HFFc6 (cell line): ENCODE measurements at regions not wholly inside any gene's neighbourhood (a gene's known extent, or its start where the extent isn't known, plus 50 kb on each side); places are given as distances from the start of the nearest gene placed in this dataset.
"Not testable (repeated sequence)": the region's sequence is repeated elsewhere in the genome, so short reads cannot be mapped to it uniquely, and the experiment has no call there.

ENCODE experiments used
- DNase-seq: peaks from one replicate; pipeline ENCODE4 v3.0.0-alpha.2; 2018
- H3K27ac Mint-ChIP-seq: 2 replicates; pipeline ENCODE4 v1.8.0; 2020; ENCODE audit warnings: mild to moderate bottlenecking, mixed read lengths
- H3K27me3 Mint-ChIP-seq: 2 replicates; pipeline ENCODE4 v1.8.0; 2021; ENCODE audit warnings: mild to moderate bottlenecking, moderate library complexity, mixed read lengths; ENCODE audit not compliant: insufficient read depth
- H3K36me3 Mint-ChIP-seq: 2 replicates; pipeline ENCODE4 v1.8.0; 2021; ENCODE audit warnings: low read depth, mixed read lengths
- H3K4me1 Mint-ChIP-seq: 2 replicates; pipeline ENCODE4 v1.8.0; 2020; ENCODE audit warnings: low read depth, mixed read lengths
- H3K4me3 Mint-ChIP-seq: 2 replicates; pipeline ENCODE4 v1.8.0; 2020; ENCODE audit warnings: mild to moderate bottlenecking, moderate library complexity, mixed read lengths
- H3K9me3 Mint-ChIP-seq: 2 replicates; pipeline ENCODE4 v1.8.0; 2020; ENCODE audit warnings: mild to moderate bottlenecking, mixed read lengths
- CTCF ChIP-seq: fragments of 200-600 bp; sonication (generic); IDR thresholded peaks from 2 replicates; pipeline ENCODE4 v1.5.0; 2021; ENCODE audit warnings: antibody characterized with exemption, mild to moderate bottlenecking

GRCh38 chr18:56286775-56287325 lies 351.5 kb downstream of the TXNL1 start:
- Mint-ChIP-seq H3K4me1 (peaks cover 39% of the 10 kb centered on the region), H3K9me3 (no peaks in the 10 kb centered on the region), H3K27me3 (no peaks in the 10 kb centered on the region; the same call in 1 of the 2 replicates), H3K4me3 (peak overlapping the region; percentile 15; the same call in 1 of the 2 replicates), H3K36me3 (no peaks in the 10 kb centered on the region), H3K27ac (peak overlapping the region; percentile 27; the same call in 1 of the 2 replicates)
- no peak for TF ChIP-seq CTCF
- DNase-seq: peak; percentile 50

GRCh38 chr18:56285387-56286065 lies 352.9 kb downstream of the TXNL1 start:
- H3K27ac Mint-ChIP-seq: no peak overlapping the region
- no peak for TF ChIP-seq CTCF
- peaks cover 39% of the 10 kb centered on the region for H3K4me1 Mint-ChIP-seq
- peak; percentile 8 for DNase-seq
- no peaks in the 10 kb centered on the region for H3K9me3 Mint-ChIP-seq
- H3K4me3 Mint-ChIP-seq: no peak overlapping the region
- H3K27me3 Mint-ChIP-seq: no peaks in the 10 kb centered on the region; the same call in 1 of the 2 replicates
- no peaks in the 10 kb centered on the region for H3K36me3 Mint-ChIP-seq

GRCh38 chr18:56284319-56284718 lies 354.1 kb downstream of the TXNL1 start:
- peaks cover 39% of the 10 kb centered on the region for H3K4me1 Mint-ChIP-seq
- H3K36me3 Mint-ChIP-seq: no peaks in the 10 kb centered on the region
- no peak for TF ChIP-seq CTCF
- no peaks in the 10 kb centered on the region for H3K9me3 Mint-ChIP-seq
- no peak overlapping the region for H3K27ac Mint-ChIP-seq
- H3K27me3 Mint-ChIP-seq: no peaks in the 10 kb centered on the region; the same call in 1 of the 2 replicates
- H3K4me3 Mint-ChIP-seq: no peak overlapping the region
- peak; percentile 29 for DNase-seq

GRCh38 chr18:56283316-56283715 lies 355.1 kb downstream of the TXNL1 start:
- Mint-ChIP-seq H3K4me3 (no peak overlapping the region), H3K4me1 (peaks cover 39% of the 10 kb centered on the region), H3K27ac (no peak overlapping the region), H3K9me3 (no peaks in the 10 kb centered on the region), H3K27me3 (no peaks in the 10 kb centered on the region; the same call in 1 of the 2 replicates), H3K36me3 (no peaks in the 10 kb centered on the region)
- DNase-seq: no peak
- no peak for TF ChIP-seq CTCF

GRCh38 chr18:56282234-56283104 lies 355.9 kb downstream of the TXNL1 start:
- no peak for DNase-seq
- Mint-ChIP-seq H3K27ac (no peak overlapping the region), H3K9me3 (no peaks in the 10 kb centered on the region), H3K27me3 (no peaks in the 10 kb centered on the region; the same call in 1 of the 2 replicates), H3K4me1 (peaks cover 39% of the 10 kb centered on the region), H3K36me3 (no peaks in the 10 kb centered on the region), H3K4me3 (no peak overlapping the region)
- no peak for TF ChIP-seq CTCF

GRCh38 chr18:56279816-56280215 lies 358.6 kb downstream of the TXNL1 start:
- H3K36me3 Mint-ChIP-seq, DNase-seq, H3K27me3 Mint-ChIP-seq, H3K4me3 Mint-ChIP-seq, H3K9me3 Mint-ChIP-seq, H3K27ac Mint-ChIP-seq: not testable (repeated sequence)
- peaks cover 14% of the 10 kb centered on the region for H3K4me1 Mint-ChIP-seq
